ENCODE measurements at regions not wholly inside any gene's neighbourhood (a gene's known extent, or its start where the extent isn't known, plus 50 kb on each side); places are given as distances from the start of the nearest gene placed in this dataset.

- DNase-seq (ENCODE audit: low read depth, low spot score) (no peak), ATAC-seq (no peak)
- H3K27me3 ChIP-seq (ENCODE audit: insufficient read depth, low read length) = no peaks in the 10 kb centered on the region
- H2AFZ ChIP-seq (ENCODE audit: low read depth, low read length, poor library complexity, severe bottlenecking) = no peak overlapping the region
- no peaks in the 10 kb centered on the region for H3K9me3 ChIP-seq (ENCODE audit: control insufficient read depth in 1 of 2, insufficient read depth in 1 of 2, low read depth in 1 of 2, low read length in 2 of 2)
- no peak for TF ChIP-seq ATF3 (IDR thresholded peaks at IDR 0.05)
- TF ChIP-seq CEBPB (IDR thresholded peaks at IDR 0.05; ENCODE audit: low read depth) = no peak
- TF ChIP-seq EZH2phosphoT487 (IDR thresholded peaks at IDR 0.05; ENCODE audit: borderline replicate concordance) = no peak
- no peak overlapping the region for H3K9ac ChIP-seq (ENCODE audit: low read length)
- no peaks in the 10 kb centered on the region for H3K36me3 ChIP-seq (ENCODE audit: control insufficient read depth in 1 of 2, insufficient read depth in 2 of 2, low read length in 2 of 2)
- H3K4me1 ChIP-seq (ENCODE audit: control insufficient read depth in 1 of 2, insufficient read depth in 2 of 2, low read length in 2 of 2) = no peaks in the 10 kb centered on the region
- no peak overlapping the region for H3K4me3 ChIP-seq (replicated peaks in 1 of 2; ENCODE audit: low read depth in 1 of 2, low read length in 2 of 2)
- H4K20me1 ChIP-seq (ENCODE audit: insufficient read depth) = no peaks in the 10 kb centered on the region
- ChIA-PET CTCF (no interaction called here), RAD21 (ENCODE audit: low non-redundant PET in 1 of 2, low total read pairs in 2 of 2, uncharacterized antibody in 2 of 2, unreplicated experiment in 2 of 2) (no interaction called here), POLR2A (no interaction called here)
- intact Hi-C loops (cut with micrococcal nuclease) = no loop called here
- no peak overlapping the region for H3K27ac ChIP-seq (ENCODE audit: low read depth, low read length)
- H3K79me2 ChIP-seq (ENCODE audit: insufficient read depth, low read length) = no peaks in the 10 kb centered on the region
- H3K4me2 ChIP-seq (ENCODE audit: low read length) = no peak overlapping the region
- BruUV-seq (replicated peaks) = no TSS peak
- no peaks in the 10 kb centered on the region; the same call in 1 of the 2 replicates for H3K9me2 ChIP-seq (ENCODE audit: insufficient read depth)
Observed at GRCh38 chr2:145399131-145399530, 879.2 kb upstream of the ZEB2 start.

GRCh38 chr2:145394181-145394580, 874.3 kb upstream of the ZEB2 start:
- Histone ChIP-seq H3K27me3 (ENCODE audit: insufficient read depth, low read length) (no peaks in the 10 kb centered on the region), H3K4me1 (ENCODE audit: control insufficient read depth in 1 of 2, insufficient read depth in 2 of 2, low read length in 2 of 2) (no peaks in the 10 kb centered on the region), H3K79me2 (ENCODE audit: insufficient read depth, low read length) (no peaks in the 10 kb centered on the region), H3K4me2 (ENCODE audit: low read length) (no peak overlapping the region), H3K9me2 (ENCODE audit: insufficient read depth) (no peaks in the 10 kb centered on the region), H4K20me1 (ENCODE audit: insufficient read depth) (no peaks in the 10 kb centered on the region), H3K36me3 (ENCODE audit: control insufficient read depth in 1 of 2, insufficient read depth in 2 of 2, low read length in 2 of 2) (no peaks in the 10 kb centered on the region), H3K27ac (ENCODE audit: low read depth, low read length) (no peak overlapping the region), H3K4me3 (replicated peaks in 1 of 2; ENCODE audit: low read depth in 1 of 2, low read length in 2 of 2) (no peak overlapping the region), H3K9me3 (ENCODE audit: control insufficient read depth in 1 of 2, insufficient read depth in 1 of 2, low read depth in 1 of 2, low read length in 2 of 2) (no peaks in the 10 kb centered on the region), H2AFZ (ENCODE audit: low read depth, low read length, poor library complexity, severe bottlenecking) (no peak overlapping the region), H3K9ac (ENCODE audit: low read length) (no peak overlapping the region)
- intact Hi-C loops (cut with micrococcal nuclease) = no loop called here
- no peak for DNase-seq (ENCODE audit: low read depth, low spot score)
- ChIA-PET CTCF (no interaction called here), RAD21 (ENCODE audit: low non-redundant PET in 1 of 2, low total read pairs in 2 of 2, uncharacterized antibody in 2 of 2, unreplicated experiment in 2 of 2) (no interaction called here), POLR2A (no interaction called here)
- ATAC-seq = no peak
- BruUV-seq (replicated peaks) = no TSS peak
- TF ChIP-seq CEBPB (IDR thresholded peaks at IDR 0.05; ENCODE audit: low read depth) (no peak), SP1 (IDR thresholded peaks at IDR 0.05; ENCODE audit: low read depth) (no peak), EZH2 (IDR thresholded peaks at IDR 0.05) (no peak), MAX (IDR thresholded peaks at IDR 0.05) (no peak), EGR1 (IDR thresholded peaks at IDR 0.05; ENCODE audit: low read depth) (no peak), POLR2A (IDR thresholded peaks at IDR 0.05; ENCODE audit: borderline replicate concordance, extremely low read depth, insufficient read depth, insufficient read length) (no peak), FOSL1 (IDR thresholded peaks at IDR 0.05; ENCODE audit: low read depth) (no peak), SRF (IDR thresholded peaks at IDR 0.05; ENCODE audit: low read depth) (no peak), YY1 (IDR thresholded peaks at IDR 0.05; ENCODE audit: extremely low read depth, insufficient replicate concordance, low read depth, low read length) (no peak), ELF1 (IDR thresholded peaks at IDR 0.05; ENCODE audit: borderline replicate concordance, low read depth) (no peak), RAD21 (IDR thresholded peaks at IDR 0.05; ENCODE audit: low read depth) (no peak), TCF7L2 (IDR thresholded peaks at IDR 0.05; ENCODE audit: borderline replicate concordance, extremely low read depth, insufficient read depth, insufficient read length) (no peak), JUND (IDR thresholded peaks at IDR 0.05) (no peak), ZFX (IDR thresholded peaks at IDR 0.05) (no peak), CBX3 (IDR thresholded peaks at IDR 0.05; ENCODE audit: low read depth) (no peak)
- TF ChIP-seq, protein P1, sequence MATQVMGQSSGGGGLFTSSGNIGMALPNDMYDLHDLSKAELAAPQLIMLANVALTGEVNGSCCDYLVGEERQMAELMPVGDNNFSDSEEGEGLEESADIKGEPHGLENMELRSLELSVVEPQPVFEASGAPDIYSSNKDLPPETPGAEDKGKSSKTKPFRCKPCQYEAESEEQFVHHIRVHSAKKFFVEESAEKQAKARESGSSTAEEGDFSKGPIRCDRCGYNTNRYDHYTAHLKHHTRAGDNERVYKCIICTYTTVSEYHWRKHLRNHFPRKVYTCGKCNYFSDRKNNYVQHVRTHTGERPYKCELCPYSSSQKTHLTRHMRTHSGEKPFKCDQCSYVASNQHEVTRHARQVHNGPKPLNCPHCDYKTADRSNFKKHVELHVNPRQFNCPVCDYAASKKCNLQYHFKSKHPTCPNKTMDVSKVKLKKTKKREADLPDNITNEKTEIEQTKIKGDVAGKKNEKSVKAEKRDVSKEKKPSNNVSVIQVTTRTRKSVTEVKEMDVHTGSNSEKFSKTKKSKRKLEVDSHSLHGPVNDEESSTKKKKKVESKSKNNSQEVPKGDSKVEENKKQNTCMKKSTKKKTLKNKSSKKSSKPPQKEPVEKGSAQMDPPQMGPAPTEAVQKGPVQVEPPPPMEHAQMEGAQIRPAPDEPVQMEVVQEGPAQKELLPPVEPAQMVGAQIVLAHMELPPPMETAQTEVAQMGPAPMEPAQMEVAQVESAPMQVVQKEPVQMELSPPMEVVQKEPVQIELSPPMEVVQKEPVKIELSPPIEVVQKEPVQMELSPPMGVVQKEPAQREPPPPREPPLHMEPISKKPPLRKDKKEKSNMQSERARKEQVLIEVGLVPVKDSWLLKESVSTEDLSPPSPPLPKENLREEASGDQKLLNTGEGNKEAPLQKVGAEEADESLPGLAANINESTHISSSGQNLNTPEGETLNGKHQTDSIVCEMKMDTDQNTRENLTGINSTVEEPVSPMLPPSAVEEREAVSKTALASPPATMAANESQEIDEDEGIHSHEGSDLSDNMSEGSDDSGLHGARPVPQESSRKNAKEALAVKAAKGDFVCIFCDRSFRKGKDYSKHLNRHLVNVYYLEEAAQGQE (IDR thresholded peaks at IDR 0.05; ENCODE audit: low read depth) = no peak
- TF ChIP-seq, protein P2, sequence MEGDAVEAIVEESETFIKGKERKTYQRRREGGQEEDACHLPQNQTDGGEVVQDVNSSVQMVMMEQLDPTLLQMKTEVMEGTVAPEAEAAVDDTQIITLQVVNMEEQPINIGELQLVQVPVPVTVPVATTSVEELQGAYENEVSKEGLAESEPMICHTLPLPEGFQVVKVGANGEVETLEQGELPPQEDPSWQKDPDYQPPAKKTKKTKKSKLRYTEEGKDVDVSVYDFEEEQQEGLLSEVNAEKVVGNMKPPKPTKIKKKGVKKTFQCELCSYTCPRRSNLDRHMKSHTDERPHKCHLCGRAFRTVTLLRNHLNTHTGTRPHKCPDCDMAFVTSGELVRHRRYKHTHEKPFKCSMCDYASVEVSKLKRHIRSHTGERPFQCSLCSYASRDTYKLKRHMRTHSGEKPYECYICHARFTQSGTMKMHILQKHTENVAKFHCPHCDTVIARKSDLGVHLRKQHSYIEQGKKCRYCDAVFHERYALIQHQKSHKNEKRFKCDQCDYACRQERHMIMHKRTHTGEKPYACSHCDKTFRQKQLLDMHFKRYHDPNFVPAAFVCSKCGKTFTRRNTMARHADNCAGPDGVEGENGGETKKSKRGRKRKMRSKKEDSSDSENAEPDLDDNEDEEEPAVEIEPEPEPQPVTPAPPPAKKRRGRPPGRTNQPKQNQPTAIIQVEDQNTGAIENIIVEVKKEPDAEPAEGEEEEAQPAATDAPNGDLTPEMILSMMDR (IDR thresholded peaks at IDR 0.05 in 2 of 3, conservative IDR thresholded peaks at IDR 0.05 in 1 of 3; ENCODE audit: borderline replicate concordance in 1 of 3, insufficient read depth in 1 of 3, low read depth in 2 of 3, low read length in 2 of 3) = no peak
